HuH-7.5 (cell line): ENCODE measurements at regions not wholly inside any gene's neighbourhood (a gene's known extent, or its start where the extent isn't known, plus 50 kb on each side); places are given as distances from the start of the nearest gene placed in this dataset.

Source experiments
- DNase-seq: peaks from one replicate; pipeline ENCODE4 v3.0.0; 2011; ENCODE audit warnings: low spot score

GRCh38 chr16:27719106-27719445 lies 169.1 kb downstream of the KATNIP start:
- no peak for DNase-seq

GRCh38 chr16:27720731-27721530 lies 171.0 kb downstream of the KATNIP start:
- no peak for DNase-seq

- DNase-seq: no peak
Observed at GRCh38 chr16:27721531-27722181, 171.7 kb downstream of the KATNIP start.

GRCh38 chr16:27722207-27722606 lies 172.3 kb downstream of the KATNIP start:
- DNase-seq: no peak

- no peak for DNase-seq
Observed at GRCh38 chr16:27722892-27723450, 173.0 kb downstream of the KATNIP start.

- no peak for DNase-seq
Observed at GRCh38 chr16:27723711-27724481, 174.0 kb downstream of the KATNIP start.

GRCh38 chr16:27724482-27725235 lies 174.7 kb downstream of the KATNIP start:
- no peak for DNase-seq

GRCh38 chr16:27725236-27726000 lies 175.5 kb downstream of the KATNIP start:
- DNase-seq: no peak

GRCh38 chr16:27726621-27727261 lies 176.8 kb downstream of the KATNIP start:
- no peak for DNase-seq

- DNase-seq: no peak
Observed at GRCh38 chr16:27727941-27728340, 178.0 kb downstream of the KATNIP start.

- no peak for DNase-seq
Observed at GRCh38 chr16:27728691-27729090, 178.7 kb downstream of the KATNIP start.

- DNase-seq: no peak
Observed at GRCh38 chr16:27729516-27730304, 179.8 kb downstream of the KATNIP start.

GRCh38 chr16:27730661-27731210 lies 180.8 kb downstream of the KATNIP start:
- DNase-seq: no peak

- DNase-seq: no peak
Observed at GRCh38 chr16:27735031-27735430, 185.1 kb downstream of the KATNIP start.

GRCh38 chr16:27736431-27736830 lies 186.5 kb downstream of the KATNIP start:
- no peak for DNase-seq

GRCh38 chr16:27737513-27737912 lies 187.6 kb downstream of the KATNIP start:
- no peak for DNase-seq
